ENCODE measurements at regions not wholly inside any gene's neighbourhood (a gene's known extent, or its start where the extent isn't known, plus 50 kb on each side); places are given as distances from the start of the nearest gene placed in this dataset.

- no peak for DNase-seq
- no peak overlapping the region for H3K27ac ChIP-seq
- no peaks in the 10 kb centered on the region for H3K27me3 ChIP-seq
- H3K4me3 ChIP-seq (replicated peaks in 1 of 3): no peak overlapping the region
- H3K9me3 ChIP-seq: no peaks in the 10 kb centered on the region
- H3K36me3 ChIP-seq: no peaks in the 10 kb centered on the region
- intact Hi-C loops (cut with DNase I): no loop called here
- TF ChIP-seq POLR2A (IDR thresholded peaks at IDR 0.05) (no peak), CTCF (IDR thresholded peaks at IDR 0.05) (no peak)
- 81 to 87% methylated on average over 2 of the region's 2 CpGs for WGBS, 2 donors
- no peaks in the 10 kb centered on the region for H3K4me1 ChIP-seq
These were observed 97.4 kb downstream of the HINT1 start for GRCh38 chr5:131067636-131068035.

DNA sequence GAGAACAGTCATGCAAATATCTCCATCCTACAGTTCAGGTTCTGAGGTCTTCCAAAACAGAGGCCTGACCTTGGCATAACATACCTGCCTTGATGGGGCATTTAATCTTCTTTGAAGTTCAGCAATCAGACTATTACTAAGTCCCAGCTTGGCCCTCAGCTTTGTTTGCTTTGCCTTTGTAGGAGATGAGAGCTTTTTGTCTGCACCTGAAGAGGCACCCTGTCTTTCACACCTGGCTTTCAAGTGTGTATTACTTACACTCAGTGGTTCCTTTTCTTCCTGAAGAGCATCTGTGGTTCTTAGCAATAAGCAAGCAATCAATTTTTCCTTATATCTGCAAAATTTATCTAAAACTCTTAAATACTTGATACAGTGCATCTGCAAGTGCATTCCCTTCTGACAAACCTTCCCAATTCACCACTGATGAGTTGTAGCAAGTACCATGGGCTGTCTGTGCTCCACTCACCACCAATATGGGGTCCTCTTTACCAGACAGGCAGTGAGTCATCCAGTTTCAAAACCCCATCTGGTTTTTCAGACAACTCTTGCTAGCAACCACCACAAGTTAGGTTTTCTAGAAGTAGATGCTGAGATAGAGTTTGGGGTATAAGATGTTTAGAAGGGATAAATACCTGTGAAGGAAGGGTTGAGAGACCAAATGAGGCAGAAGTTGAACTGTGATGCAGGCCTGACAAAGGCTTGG is 100.2 kb downstream of the HINT1 start:
- Histone ChIP-seq H3K4me3 (replicated peaks in 1 of 3) (no peak overlapping the region), H3K36me3 (no peaks in the 10 kb centered on the region), H3K27me3 (no peaks in the 10 kb centered on the region), H3K9me3 (no peaks in the 10 kb centered on the region), H3K4me1 (no peaks in the 10 kb centered on the region), H3K27ac (no peak overlapping the region)
- TF ChIP-seq POLR2A (IDR thresholded peaks at IDR 0.05) (no peak), CTCF (IDR thresholded peaks at IDR 0.05) (no peak)
- intact Hi-C loops (cut with DNase I): no loop called here
- DNase-seq: no peak

GRCh38 chr5:131042021-131042789 is 122.9 kb downstream of the HINT1 start:
- H3K4me1 ChIP-seq: no peaks in the 10 kb centered on the region
- H3K27me3 ChIP-seq: no peaks in the 10 kb centered on the region
- WGBS, 2 donors: 90 to 94% methylated on average over 2 of the region's 2 CpGs
- no peak overlapping the region for H3K27ac ChIP-seq
- H3K9me3 ChIP-seq: no peaks in the 10 kb centered on the region
- H3K4me3 ChIP-seq (replicated peaks in 1 of 3): no peak overlapping the region
- intact Hi-C loops (cut with DNase I): no loop called here
- H3K36me3 ChIP-seq: no peaks in the 10 kb centered on the region
- no peak for DNase-seq
- TF ChIP-seq CTCF (IDR thresholded peaks at IDR 0.05): no peak
- no peak for TF ChIP-seq POLR2A (IDR thresholded peaks at IDR 0.05)

GRCh38 chr5:131023498-131023865 is 141.6 kb downstream of the HINT1 start:
- Histone ChIP-seq H3K27me3 (no peaks in the 10 kb centered on the region), H3K4me1 (no peaks in the 10 kb centered on the region), H3K27ac (no peak overlapping the region), H3K9me3 (no peaks in the 10 kb centered on the region), H3K36me3 (no peaks in the 10 kb centered on the region), H3K4me3 (replicated peaks in 1 of 3) (no peak overlapping the region)
- 82 to 86% methylated on average over 2 of the region's 2 CpGs for WGBS, 2 donors
- no peak for DNase-seq
- no peak for TF ChIP-seq POLR2A (IDR thresholded peaks at IDR 0.05)
- no peak for TF ChIP-seq CTCF (IDR thresholded peaks at IDR 0.05)
- intact Hi-C loops (cut with DNase I): no loop called here

DNA sequence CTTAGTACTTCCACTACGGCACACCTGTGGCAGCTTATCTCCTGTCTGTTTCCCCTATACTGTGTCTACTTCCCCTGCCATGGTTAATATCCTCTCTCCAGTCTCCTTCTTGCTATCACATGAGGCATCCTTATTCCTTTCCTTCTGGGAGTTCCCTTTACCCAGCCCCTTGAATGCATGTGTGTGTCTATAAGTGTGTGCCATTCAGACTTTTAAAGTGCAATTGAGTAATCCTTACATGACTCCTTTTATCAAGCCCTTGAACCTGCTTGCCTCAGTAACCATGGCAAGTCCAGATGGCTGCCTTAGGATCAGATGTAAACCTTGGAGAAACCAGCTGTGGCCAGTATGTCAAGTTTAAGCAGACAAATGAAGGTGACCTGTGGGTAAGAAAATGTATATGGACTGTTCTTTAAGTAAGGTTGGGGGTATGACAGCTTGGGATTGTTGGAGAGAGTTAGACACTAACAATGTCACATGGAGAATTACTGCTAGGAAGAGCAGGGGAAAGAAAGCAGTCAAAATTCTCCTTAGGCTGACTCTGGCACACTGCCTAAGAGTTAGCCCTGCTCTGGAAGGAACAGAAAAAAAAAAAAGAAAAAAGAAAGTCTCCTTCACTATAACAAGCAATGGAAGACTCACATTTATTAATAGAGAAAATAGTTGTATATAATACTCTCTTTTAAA is 142.1 kb downstream of the HINT1 start:
- no peak for DNase-seq
- no peaks in the 10 kb centered on the region for H3K4me1 ChIP-seq
- H3K27ac ChIP-seq: no peak overlapping the region
- no peaks in the 10 kb centered on the region for H3K36me3 ChIP-seq
- 56 to 64% methylated on average over 1 of the region's 1 CpG for WGBS, 2 donors
- TF ChIP-seq CTCF (IDR thresholded peaks at IDR 0.05): no peak
- TF ChIP-seq POLR2A (IDR thresholded peaks at IDR 0.05): no peak
- intact Hi-C loops (cut with DNase I): no loop called here
- H3K27me3 ChIP-seq: no peaks in the 10 kb centered on the region
- no peak overlapping the region for H3K4me3 ChIP-seq (replicated peaks in 1 of 3)
- H3K9me3 ChIP-seq: no peaks in the 10 kb centered on the region

All from thyroid gland (tissue), 4 donors.